ENCODE measurements at regions not wholly inside any gene's neighbourhood (a gene's known extent, or its start where the extent isn't known, plus 50 kb on each side); places are given as distances from the start of the nearest gene placed in this dataset.

DNA sequence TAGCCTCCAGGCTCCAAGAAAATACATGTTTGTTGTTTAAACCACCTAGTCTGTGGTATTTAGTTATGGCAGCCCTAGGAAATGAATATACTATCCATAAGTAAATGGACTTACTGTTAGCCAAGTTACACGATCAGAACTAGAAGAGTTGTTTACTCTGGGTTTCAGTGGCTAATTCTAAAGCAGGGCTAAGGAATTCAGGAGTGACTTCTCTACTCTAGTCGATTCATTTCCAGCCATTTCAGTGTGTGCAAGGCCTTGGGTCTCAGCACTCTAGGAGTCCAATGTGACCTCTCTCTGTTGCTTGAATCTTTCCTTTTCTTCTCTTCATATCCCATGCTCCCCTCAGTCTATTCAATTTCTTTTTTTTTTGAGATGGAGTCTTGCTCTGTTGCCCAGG lies 66.7 kb downstream of the BHLHE40 start:
- no peak overlapping the region for H3K27ac ChIP-seq (ENCODE audit: insufficient read depth, low read length)
- H3K4me3 ChIP-seq (replicated peaks in 1 of 4; ENCODE audit: control extremely low read depth in 1 of 4, insufficient read depth in 1 of 4, low read depth in 3 of 4, low read length in 4 of 4), result no peak overlapping the region
- no peaks in the 10 kb centered on the region for H3K9me3 ChIP-seq (ENCODE audit: control insufficient read depth, insufficient read depth, low read depth, low read length)
- no peaks in the 10 kb centered on the region for H4K20me1 ChIP-seq (ENCODE audit: control insufficient read depth, extremely low read depth, insufficient read depth, low read length)
- no peak overlapping the region for H3K9ac ChIP-seq (ENCODE audit: insufficient read depth, low read length)
- no peak overlapping the region for H3K4me2 ChIP-seq (ENCODE audit: extremely low read depth, insufficient read depth, low read length)
- no peaks in the 10 kb centered on the region for H3K79me2 ChIP-seq (ENCODE audit: control insufficient read depth, insufficient read depth, low read length)
- H3K36me3 ChIP-seq (ENCODE audit: control insufficient read depth, insufficient read depth, low read length), result no peaks in the 10 kb centered on the region
- TF ChIP-seq, protein P1, sequence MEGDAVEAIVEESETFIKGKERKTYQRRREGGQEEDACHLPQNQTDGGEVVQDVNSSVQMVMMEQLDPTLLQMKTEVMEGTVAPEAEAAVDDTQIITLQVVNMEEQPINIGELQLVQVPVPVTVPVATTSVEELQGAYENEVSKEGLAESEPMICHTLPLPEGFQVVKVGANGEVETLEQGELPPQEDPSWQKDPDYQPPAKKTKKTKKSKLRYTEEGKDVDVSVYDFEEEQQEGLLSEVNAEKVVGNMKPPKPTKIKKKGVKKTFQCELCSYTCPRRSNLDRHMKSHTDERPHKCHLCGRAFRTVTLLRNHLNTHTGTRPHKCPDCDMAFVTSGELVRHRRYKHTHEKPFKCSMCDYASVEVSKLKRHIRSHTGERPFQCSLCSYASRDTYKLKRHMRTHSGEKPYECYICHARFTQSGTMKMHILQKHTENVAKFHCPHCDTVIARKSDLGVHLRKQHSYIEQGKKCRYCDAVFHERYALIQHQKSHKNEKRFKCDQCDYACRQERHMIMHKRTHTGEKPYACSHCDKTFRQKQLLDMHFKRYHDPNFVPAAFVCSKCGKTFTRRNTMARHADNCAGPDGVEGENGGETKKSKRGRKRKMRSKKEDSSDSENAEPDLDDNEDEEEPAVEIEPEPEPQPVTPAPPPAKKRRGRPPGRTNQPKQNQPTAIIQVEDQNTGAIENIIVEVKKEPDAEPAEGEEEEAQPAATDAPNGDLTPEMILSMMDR (conservative IDR thresholded peaks at IDR 0.05 in 1 of 2, IDR thresholded peaks at IDR 0.05 in 1 of 2; ENCODE audit: low read depth in 1 of 2, low read length in 2 of 2), result no peak
- TF ChIP-seq EZH2 (IDR thresholded peaks at IDR 0.05; ENCODE audit: low read length, missing control alignments), result no peak
- no peak overlapping the region for H2AFZ ChIP-seq (ENCODE audit: low read length)
- H3K27me3 ChIP-seq (ENCODE audit: control insufficient read depth, insufficient read depth, low read length), result no peaks in the 10 kb centered on the region
- no peak for DNase-seq (ENCODE audit: low read depth in 2 of 2)
- H3K4me1 ChIP-seq (ENCODE audit: control insufficient read depth, extremely low read depth, insufficient read depth, low read length), result no peaks in the 10 kb centered on the region

DNA sequence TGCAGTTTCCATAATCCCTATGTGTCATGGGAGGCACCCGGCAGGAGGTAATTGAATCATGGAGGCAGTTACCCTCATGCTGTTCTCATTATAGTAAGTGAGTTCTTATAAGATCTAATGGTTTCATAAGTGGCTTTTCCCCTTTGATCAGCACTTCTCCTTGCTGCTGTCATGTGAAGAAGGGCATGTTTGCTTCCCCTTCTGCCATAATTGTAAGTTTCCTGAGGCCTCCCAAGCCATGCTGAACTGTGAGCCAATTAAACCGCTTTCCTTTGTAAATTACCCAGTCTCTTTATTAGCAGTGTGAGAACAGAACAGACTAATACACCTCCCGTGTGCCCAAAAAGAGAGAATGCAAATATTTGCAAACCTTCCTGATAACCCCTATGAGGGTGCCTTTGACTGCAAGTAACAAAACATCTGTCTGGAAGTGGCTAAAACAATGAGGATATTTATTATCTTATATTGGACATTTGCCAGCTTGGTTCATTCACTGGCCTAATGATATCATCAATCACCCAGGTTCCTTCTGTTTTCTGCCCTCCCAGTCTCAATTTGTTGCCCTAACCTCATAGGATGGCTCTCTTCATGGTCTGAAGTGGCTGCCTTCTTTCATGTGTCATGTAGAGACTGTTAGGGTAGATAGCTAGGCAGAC lies 68.7 kb downstream of the BHLHE40 start:
- no peak overlapping the region for H2AFZ ChIP-seq (ENCODE audit: low read length)
- H3K4me2 ChIP-seq (ENCODE audit: extremely low read depth, insufficient read depth, low read length), result no peak overlapping the region
- H3K27ac ChIP-seq (ENCODE audit: insufficient read depth, low read length), result no peak overlapping the region
- TF ChIP-seq, protein P1 (conservative IDR thresholded peaks at IDR 0.05 in 1 of 2, IDR thresholded peaks at IDR 0.05 in 1 of 2; ENCODE audit: low read depth in 1 of 2, low read length in 2 of 2), result no peak
- no peak for TF ChIP-seq EZH2 (IDR thresholded peaks at IDR 0.05; ENCODE audit: low read length, missing control alignments)
- no peaks in the 10 kb centered on the region for H3K79me2 ChIP-seq (ENCODE audit: control insufficient read depth, insufficient read depth, low read length)
- no peak overlapping the region for H3K4me3 ChIP-seq (replicated peaks in 1 of 4; ENCODE audit: control extremely low read depth in 1 of 4, insufficient read depth in 1 of 4, low read depth in 3 of 4, low read length in 4 of 4)
- no peaks in the 10 kb centered on the region for H4K20me1 ChIP-seq (ENCODE audit: control insufficient read depth, extremely low read depth, insufficient read depth, low read length)
- no peaks in the 10 kb centered on the region for H3K36me3 ChIP-seq (ENCODE audit: control insufficient read depth, insufficient read depth, low read length)
- H3K9ac ChIP-seq (ENCODE audit: insufficient read depth, low read length), result no peak overlapping the region
- no peaks in the 10 kb centered on the region for H3K27me3 ChIP-seq (ENCODE audit: control insufficient read depth, insufficient read depth, low read length)
- DNase-seq (ENCODE audit: low read depth in 2 of 2), result no peak
- H3K9me3 ChIP-seq (ENCODE audit: control insufficient read depth, insufficient read depth, low read depth, low read length), result no peaks in the 10 kb centered on the region
- no peaks in the 10 kb centered on the region for H3K4me1 ChIP-seq (ENCODE audit: control insufficient read depth, extremely low read depth, insufficient read depth, low read length)

DNA sequence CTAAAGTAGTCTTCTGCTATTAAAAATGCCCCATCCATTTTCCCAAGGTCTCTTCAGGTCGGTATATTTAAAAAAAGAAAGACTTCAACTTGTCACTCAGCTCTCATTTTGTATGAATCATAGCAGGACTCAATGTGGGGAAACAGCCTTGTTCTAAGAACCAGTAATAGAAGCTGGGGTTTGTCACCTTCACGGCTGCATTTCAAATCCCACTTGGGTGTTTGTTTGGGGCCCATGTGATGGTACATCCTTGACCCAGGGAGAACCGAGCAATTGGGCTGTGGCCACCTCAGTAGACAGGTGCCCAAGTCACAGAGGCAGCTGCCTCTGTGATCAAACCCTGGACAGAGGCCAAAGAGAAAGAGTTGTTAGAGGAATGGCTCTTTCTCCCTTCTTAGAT lies 70.3 kb upstream of the ARL8B start:
- no peaks in the 10 kb centered on the region for H3K9me3 ChIP-seq (ENCODE audit: control insufficient read depth, insufficient read depth, low read depth, low read length)
- H3K27ac ChIP-seq (ENCODE audit: insufficient read depth, low read length), result no peak overlapping the region
- H2AFZ ChIP-seq (ENCODE audit: low read length), result no peak overlapping the region
- H3K79me2 ChIP-seq (ENCODE audit: control insufficient read depth, insufficient read depth, low read length), result no peaks in the 10 kb centered on the region
- no peak overlapping the region for H3K9ac ChIP-seq (ENCODE audit: insufficient read depth, low read length)
- no peaks in the 10 kb centered on the region for H3K27me3 ChIP-seq (ENCODE audit: control insufficient read depth, insufficient read depth, low read length)
- no peak for TF ChIP-seq EZH2 (IDR thresholded peaks at IDR 0.05; ENCODE audit: low read length, missing control alignments)
- TF ChIP-seq, protein P1 (conservative IDR thresholded peaks at IDR 0.05 in 1 of 2, IDR thresholded peaks at IDR 0.05 in 1 of 2; ENCODE audit: low read depth in 1 of 2, low read length in 2 of 2), result no peak
- no peak overlapping the region for H3K4me3 ChIP-seq (replicated peaks in 1 of 4; ENCODE audit: control extremely low read depth in 1 of 4, insufficient read depth in 1 of 4, low read depth in 3 of 4, low read length in 4 of 4)
- DNase-seq (ENCODE audit: low read depth in 2 of 2), result peak in 1 of 2 donors; percentile 30
- H3K4me2 ChIP-seq (ENCODE audit: extremely low read depth, insufficient read depth, low read length), result no peak overlapping the region
- no peaks in the 10 kb centered on the region for H3K4me1 ChIP-seq (ENCODE audit: control insufficient read depth, extremely low read depth, insufficient read depth, low read length)
- no peaks in the 10 kb centered on the region for H4K20me1 ChIP-seq (ENCODE audit: control insufficient read depth, extremely low read depth, insufficient read depth, low read length)
- no peaks in the 10 kb centered on the region for H3K36me3 ChIP-seq (ENCODE audit: control insufficient read depth, insufficient read depth, low read length)

Measured in fibroblast of lung (primary cell).